ENCODE measurements at regions not wholly inside any gene's neighbourhood (a gene's known extent, or its start where the extent isn't known, plus 50 kb on each side); places are given as distances from the start of the nearest gene placed in this dataset.

DNA sequence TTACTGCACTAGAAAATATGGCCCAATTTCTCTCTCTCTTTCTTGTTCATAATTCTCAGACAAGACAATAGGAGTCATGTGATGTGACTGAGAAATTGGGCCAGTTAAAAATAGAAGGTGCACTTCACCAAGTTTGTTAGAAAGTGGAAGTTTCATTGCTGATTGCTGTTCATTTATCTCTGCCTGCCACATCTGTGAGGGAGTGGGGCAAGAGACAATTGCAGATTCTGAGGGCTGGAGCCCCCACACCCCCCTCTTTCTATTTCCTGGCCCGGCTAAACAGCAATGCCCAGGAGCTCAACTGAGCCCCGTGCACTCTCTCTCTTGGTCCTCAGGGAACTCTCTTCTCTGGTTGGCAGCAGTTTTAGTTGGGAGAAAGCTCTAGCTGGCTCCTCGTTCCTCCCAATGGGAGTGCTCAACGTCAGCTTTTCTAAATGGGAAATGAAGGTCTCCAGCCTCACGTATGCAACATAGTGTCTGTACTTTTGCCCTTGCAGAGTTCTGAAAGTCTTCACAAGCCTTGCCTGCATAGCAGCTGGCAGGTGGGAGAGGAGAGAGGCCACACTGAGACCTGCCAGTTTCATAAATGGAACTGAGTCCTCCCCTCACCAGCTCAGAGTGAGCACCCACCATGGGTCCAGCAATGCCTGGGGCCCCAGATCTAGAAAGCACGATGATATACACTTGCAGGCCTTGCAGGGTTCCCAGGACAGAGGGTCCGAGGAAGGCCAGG, 115.7 kb downstream of the MYCN start:
- TF ChIP-seq, protein P1, sequence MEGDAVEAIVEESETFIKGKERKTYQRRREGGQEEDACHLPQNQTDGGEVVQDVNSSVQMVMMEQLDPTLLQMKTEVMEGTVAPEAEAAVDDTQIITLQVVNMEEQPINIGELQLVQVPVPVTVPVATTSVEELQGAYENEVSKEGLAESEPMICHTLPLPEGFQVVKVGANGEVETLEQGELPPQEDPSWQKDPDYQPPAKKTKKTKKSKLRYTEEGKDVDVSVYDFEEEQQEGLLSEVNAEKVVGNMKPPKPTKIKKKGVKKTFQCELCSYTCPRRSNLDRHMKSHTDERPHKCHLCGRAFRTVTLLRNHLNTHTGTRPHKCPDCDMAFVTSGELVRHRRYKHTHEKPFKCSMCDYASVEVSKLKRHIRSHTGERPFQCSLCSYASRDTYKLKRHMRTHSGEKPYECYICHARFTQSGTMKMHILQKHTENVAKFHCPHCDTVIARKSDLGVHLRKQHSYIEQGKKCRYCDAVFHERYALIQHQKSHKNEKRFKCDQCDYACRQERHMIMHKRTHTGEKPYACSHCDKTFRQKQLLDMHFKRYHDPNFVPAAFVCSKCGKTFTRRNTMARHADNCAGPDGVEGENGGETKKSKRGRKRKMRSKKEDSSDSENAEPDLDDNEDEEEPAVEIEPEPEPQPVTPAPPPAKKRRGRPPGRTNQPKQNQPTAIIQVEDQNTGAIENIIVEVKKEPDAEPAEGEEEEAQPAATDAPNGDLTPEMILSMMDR (IDR thresholded peaks at IDR 0.05; ENCODE audit: low read length): no peak
- TF ChIP-seq EZH2 (IDR thresholded peaks at IDR 0.05; ENCODE audit: borderline replicate concordance, low read length): no peak
